ENCODE measurements at regions not wholly inside any gene's neighbourhood (a gene's known extent, or its start where the extent isn't known, plus 50 kb on each side); places are given as distances from the start of the nearest gene placed in this dataset.
"Not testable (repeated sequence)": the region's sequence is repeated elsewhere in the genome, so short reads cannot be mapped to it uniquely, and the experiment has no call there.

DNA sequence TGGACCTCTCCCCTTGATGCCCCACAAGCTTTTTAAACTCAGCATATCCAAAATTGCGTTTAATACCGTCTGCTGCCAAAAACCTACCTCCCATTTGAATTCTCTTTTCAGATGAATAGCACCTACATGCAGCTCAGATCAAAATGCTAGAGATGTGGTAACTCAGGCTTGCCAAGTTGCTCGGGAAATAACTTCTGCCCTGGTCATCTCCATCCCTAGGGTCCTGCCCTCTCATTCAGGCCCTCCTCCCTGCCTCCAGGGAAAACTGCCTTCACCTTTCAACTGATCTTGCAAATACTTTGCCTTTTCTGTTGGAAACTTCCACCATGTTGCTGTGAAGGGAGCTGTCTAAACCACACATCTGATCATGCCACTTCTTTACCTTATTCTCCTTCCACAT lies 114.1 kb downstream of the SPRY1 start:
- Mint-ChIP-seq H3K27me3 (peaks cover 19% of the 10 kb centered on the region), H3K9me3 (peaks cover 4% of the 10 kb centered on the region), H3K4me3 (no peak overlapping the region), H3K4me1 (ENCODE audit: low read depth) (peaks cover 22% of the 10 kb centered on the region), H3K36me3 (ENCODE audit: low read depth) (no peaks in the 10 kb centered on the region), H3K27ac (no peak overlapping the region)

GRCh38 chr4:123516576-123516975 lies 120.0 kb downstream of the SPRY1 start:
- peaks cover 4% of the 10 kb centered on the region for H3K9me3 Mint-ChIP-seq
- no peaks in the 10 kb centered on the region for H3K4me1 Mint-ChIP-seq (ENCODE audit: low read depth)
- peaks cover 3% of the 10 kb centered on the region for H3K27me3 Mint-ChIP-seq

DNA sequence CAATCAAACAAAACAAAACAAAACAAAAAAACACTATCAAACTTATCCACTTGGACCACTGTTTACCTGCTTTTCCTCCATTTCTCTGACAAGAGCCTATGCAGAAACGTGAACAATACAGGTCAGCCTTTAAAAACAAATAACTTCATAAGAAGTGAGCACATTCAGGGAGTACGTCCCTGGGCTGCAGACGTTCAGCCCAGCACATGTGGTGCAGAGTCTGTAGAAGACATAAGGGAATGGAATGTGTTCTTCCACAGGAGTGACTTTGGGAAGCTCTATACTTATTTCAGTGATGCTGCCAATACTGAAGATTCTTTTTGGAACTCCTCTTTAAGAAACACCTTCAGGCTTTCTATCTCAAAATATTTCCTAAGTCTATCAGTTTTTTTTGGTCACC lies 120.6 kb downstream of the SPRY1 start:
- Mint-ChIP-seq H3K4me3 (no peak overlapping the region), H3K36me3 (ENCODE audit: low read depth) (no peaks in the 10 kb centered on the region), H3K9me3 (peaks cover 4% of the 10 kb centered on the region), H3K4me1 (ENCODE audit: low read depth) (no peaks in the 10 kb centered on the region), H3K27ac (no peak overlapping the region), H3K27me3 (peaks cover 6% of the 10 kb centered on the region)

More at GRCh38 chr4:123516576-123516975, 120.0 kb downstream of the SPRY1 start:
- Mint-ChIP-seq H3K36me3 (ENCODE audit: low read depth) (no peaks in the 10 kb centered on the region), H3K4me3 (no peak overlapping the region), H3K27ac (no peak overlapping the region)

DNA sequence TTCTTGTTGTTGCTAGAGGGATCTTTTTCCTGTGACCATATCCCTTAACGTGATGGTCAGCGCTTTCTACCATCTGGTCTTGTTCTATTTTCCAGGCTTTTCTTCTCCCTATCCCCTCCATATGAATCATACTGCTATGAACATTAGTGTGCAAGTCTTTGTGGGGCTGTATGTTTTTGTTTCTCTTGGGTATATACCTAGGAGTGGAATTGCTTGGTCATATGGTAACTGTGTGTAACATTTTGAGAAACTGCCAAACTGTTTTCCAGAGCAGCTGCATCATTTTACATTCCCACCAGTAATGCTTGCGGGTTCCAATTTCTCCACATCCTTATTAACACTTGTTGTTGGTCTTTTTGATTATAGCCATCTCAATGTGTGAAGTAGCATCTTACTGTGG lies 121.4 kb downstream of the SPRY1 start:
- Mint-ChIP-seq H3K4me1 (ENCODE audit: low read depth) (no peaks in the 10 kb centered on the region), H3K9me3 (no peaks in the 10 kb centered on the region), H3K27me3 (peaks cover 6% of the 10 kb centered on the region), H3K4me3 (no peak overlapping the region), H3K27ac (no peak overlapping the region), H3K36me3 (ENCODE audit: low read depth) (no peaks in the 10 kb centered on the region)

GRCh38 chr4:123520325-123520724 lies 123.7 kb downstream of the SPRY1 start:
- no peak overlapping the region for H3K4me3 Mint-ChIP-seq
- peaks cover 6% of the 10 kb centered on the region for H3K27me3 Mint-ChIP-seq
- no peak overlapping the region for H3K27ac Mint-ChIP-seq
- H3K4me1 Mint-ChIP-seq (ENCODE audit: low read depth), result no peaks in the 10 kb centered on the region
- no peaks in the 10 kb centered on the region for H3K9me3 Mint-ChIP-seq
- no peaks in the 10 kb centered on the region for H3K36me3 Mint-ChIP-seq (ENCODE audit: low read depth)

DNA sequence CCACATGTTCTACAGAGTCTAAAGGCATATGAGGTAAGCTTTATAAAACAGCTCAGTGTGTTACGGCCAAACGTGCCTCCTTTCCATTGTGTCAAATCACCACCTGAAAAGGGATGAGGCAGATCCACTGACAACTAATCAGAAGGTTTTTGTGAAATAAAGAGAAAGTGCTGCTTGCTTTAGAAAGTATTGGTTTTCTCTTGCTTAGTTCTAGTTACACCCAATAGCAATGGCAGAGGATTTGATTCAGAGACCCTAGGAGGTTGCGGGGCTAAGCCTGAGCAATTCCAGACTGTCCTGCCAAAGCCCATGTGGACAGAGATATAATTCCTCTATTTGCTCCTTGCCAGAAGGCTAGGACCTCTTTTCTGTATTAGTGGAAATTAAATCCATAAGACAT lies 125.5 kb downstream of the SPRY1 start:
- Mint-ChIP-seq H3K4me3 (no peak overlapping the region), H3K27me3 (peaks cover 6% of the 10 kb centered on the region), H3K4me1 (ENCODE audit: low read depth) (peaks cover 11% of the 10 kb centered on the region), H3K36me3 (ENCODE audit: low read depth) (no peaks in the 10 kb centered on the region), H3K27ac (no peak overlapping the region), H3K9me3 (peaks cover 3% of the 10 kb centered on the region)

DNA sequence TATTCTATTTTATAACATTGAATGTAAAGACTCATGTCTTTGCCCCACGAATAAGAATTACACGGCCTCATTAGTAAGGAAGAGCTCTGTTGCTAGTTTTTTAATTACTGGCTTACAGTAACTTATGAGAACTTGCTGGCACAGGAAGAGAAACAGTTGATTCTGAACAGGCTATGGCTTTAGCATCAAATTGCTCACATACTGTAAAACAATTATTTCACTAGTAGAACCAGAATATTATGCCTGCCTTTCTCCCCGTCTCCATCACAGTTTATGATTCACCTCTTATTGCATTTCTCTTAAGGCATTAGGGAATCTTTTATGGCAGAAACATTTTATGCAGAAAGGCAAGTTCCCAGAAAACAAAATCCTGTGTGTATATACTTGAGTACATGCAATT lies 126.1 kb downstream of the SPRY1 start:
- H3K4me1 Mint-ChIP-seq (ENCODE audit: low read depth), result peaks cover 13% of the 10 kb centered on the region
- no peaks in the 10 kb centered on the region for H3K36me3 Mint-ChIP-seq (ENCODE audit: low read depth)
- H3K9me3 Mint-ChIP-seq, result peaks cover 3% of the 10 kb centered on the region
- no peak overlapping the region for H3K27ac Mint-ChIP-seq
- no peak overlapping the region for H3K4me3 Mint-ChIP-seq
- peaks cover 6% of the 10 kb centered on the region for H3K27me3 Mint-ChIP-seq

DNA sequence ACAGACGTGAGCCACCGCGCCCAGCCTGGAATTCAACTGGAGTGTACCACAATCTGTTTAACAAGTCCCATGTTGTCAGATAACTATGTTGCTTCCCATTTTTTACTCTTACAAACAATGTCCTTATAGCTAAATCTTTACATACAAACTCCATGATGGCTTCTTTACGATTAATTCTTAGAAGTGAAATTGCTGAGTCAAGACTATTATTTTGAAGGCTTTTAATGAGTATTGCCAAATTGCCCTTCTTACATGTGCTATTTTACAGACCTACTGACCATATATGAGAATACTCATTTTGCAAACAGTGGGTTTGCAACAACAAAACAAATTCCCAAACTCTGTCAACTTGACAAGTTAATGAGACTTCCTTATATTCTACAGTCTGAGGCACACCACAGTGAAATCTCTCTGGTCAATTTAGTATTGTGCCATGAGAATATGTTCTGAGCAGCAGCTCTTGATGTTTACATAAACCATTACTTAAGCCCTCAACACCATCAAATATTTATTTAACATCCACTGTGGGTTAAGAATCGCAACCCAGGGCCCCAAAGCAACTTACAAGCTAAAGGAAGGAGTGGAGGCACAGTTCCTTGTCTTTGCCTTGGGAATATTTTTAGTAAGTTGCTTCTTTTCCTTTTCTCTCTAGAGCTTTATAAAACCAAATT lies 128.5 kb downstream of the SPRY1 start:
- H3K4me1 Mint-ChIP-seq (ENCODE audit: low read depth), result peaks cover 18% of the 10 kb centered on the region
- no peaks in the 10 kb centered on the region for H3K36me3 Mint-ChIP-seq (ENCODE audit: low read depth)
- H3K27ac Mint-ChIP-seq, result no peak overlapping the region
- peaks cover 6% of the 10 kb centered on the region for H3K27me3 Mint-ChIP-seq
- no peak overlapping the region for H3K4me3 Mint-ChIP-seq
- H3K9me3 Mint-ChIP-seq, result peaks cover 3% of the 10 kb centered on the region

DNA sequence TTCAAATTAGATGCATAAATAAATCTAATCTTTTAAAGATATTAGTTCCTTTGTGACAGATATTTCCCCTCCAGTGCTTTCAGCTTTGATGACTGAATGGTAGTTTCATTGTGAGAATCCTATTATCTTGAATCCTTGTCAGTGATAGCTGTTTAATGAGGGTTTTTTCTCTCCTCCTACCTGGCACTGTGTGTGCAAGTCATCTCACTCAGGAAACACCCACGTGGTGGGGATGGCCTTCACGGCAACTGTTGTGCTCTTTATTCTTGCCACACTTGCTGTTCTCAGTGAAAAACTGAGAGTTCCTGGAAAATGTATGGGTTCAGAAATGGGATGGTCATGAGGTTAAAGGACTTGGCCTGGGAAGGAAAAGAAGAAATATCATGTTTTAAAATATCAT lies 129.9 kb downstream of the SPRY1 start:
- Mint-ChIP-seq H3K27ac (peak overlapping the region; percentile 56), H3K4me3 (no peak overlapping the region), H3K36me3 (ENCODE audit: low read depth) (no peaks in the 10 kb centered on the region), H3K27me3 (peaks cover 3% of the 10 kb centered on the region), H3K9me3 (peaks cover 3% of the 10 kb centered on the region), H3K4me1 (ENCODE audit: low read depth) (peaks cover 28% of the 10 kb centered on the region)

DNA sequence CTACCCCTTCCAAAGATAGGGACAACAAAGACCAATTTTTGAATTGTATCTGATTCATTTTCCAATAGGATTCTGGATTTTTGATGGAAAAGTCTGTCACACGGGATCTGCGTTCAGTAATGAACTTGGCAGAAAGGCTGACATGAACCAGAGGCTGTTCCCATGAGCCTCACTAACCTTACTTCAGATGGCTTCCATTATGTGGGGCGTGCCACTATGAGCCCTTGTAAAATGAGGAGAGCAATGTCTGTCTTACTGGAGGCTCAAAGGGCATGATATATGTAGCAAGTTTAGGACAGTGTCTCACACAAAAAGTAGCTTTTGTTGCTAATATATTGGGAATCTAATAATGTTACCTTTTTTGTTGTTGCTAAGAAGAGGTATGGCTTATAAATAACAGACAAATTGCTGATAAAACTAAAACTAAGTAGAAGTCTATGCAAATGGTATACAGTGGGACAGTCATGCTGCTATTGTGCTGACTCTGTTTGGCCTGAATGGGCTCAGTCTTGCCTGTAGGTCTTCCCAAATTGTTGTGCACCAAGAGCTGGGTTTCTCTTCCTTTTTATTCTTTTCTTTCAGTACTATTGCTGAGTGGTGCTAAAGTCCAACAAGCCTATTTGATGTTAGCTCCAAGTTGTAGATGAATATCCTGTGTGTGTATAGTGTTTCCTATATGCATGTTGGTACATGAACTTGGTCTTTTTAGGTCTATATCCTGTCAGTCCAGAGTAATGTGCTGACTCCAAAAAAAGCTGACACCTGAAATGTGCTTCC lies 132.1 kb downstream of the SPRY1 start:
- H3K27ac Mint-ChIP-seq, result no peak overlapping the region
- H3K36me3 Mint-ChIP-seq (ENCODE audit: low read depth), result no peaks in the 10 kb centered on the region
- peaks cover 3% of the 10 kb centered on the region for H3K9me3 Mint-ChIP-seq
- peaks cover 28% of the 10 kb centered on the region for H3K4me1 Mint-ChIP-seq (ENCODE audit: low read depth)
- H3K27me3 Mint-ChIP-seq, result no peaks in the 10 kb centered on the region
- no peak overlapping the region for H3K4me3 Mint-ChIP-seq

- Mint-ChIP-seq H3K4me1 (ENCODE audit: low read depth) (peaks cover 28% of the 10 kb centered on the region), H3K4me3 (no peak overlapping the region), H3K9me3 (peaks cover 3% of the 10 kb centered on the region), H3K27me3 (no peaks in the 10 kb centered on the region), H3K36me3 (ENCODE audit: low read depth) (no peaks in the 10 kb centered on the region), H3K27ac (no peak overlapping the region)
These were observed 132.6 kb downstream of the SPRY1 start for GRCh38 chr4:123529278-123529568.

GRCh38 chr4:123530357-123530756 lies 133.8 kb downstream of the SPRY1 start:
- Mint-ChIP-seq H3K4me1 (ENCODE audit: low read depth) (peaks cover 39% of the 10 kb centered on the region), H3K36me3 (ENCODE audit: low read depth) (no peaks in the 10 kb centered on the region), H3K9me3 (peaks cover 3% of the 10 kb centered on the region), H3K27ac (peak overlapping the region; percentile 61), H3K27me3 (no peaks in the 10 kb centered on the region), H3K4me3 (no peak overlapping the region)

- Mint-ChIP-seq H3K36me3 (ENCODE audit: low read depth) (no peaks in the 10 kb centered on the region), H3K4me1 (ENCODE audit: low read depth) (peaks cover 29% of the 10 kb centered on the region), H3K4me3 (no peak overlapping the region), H3K27me3 (no peaks in the 10 kb centered on the region), H3K27ac (no peak overlapping the region), H3K9me3 (peaks cover 4% of the 10 kb centered on the region)
These were observed 138.6 kb downstream of the SPRY1 start for GRCh38 chr4:123535037-123535748.

DNA sequence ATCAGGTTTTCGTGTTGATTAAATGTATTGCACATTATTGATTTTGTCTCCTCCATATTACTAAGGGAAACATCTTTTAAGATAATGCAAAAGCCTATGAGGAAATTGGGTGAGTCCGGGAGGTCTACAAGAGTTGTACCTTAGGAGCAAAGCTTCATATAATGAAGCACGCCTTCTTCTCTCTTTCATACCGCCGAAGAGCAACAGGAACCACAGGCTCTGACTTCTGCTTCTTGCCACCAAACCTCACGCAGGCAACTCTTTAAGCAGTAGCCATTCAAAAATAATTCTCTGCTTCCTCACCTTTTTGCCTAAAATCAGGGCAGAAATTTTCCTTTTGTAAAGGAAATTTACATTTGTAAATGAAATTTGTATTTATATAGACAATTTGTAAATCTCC lies 139.6 kb downstream of the SPRY1 start:
- H3K27ac Mint-ChIP-seq, result no peak overlapping the region
- peaks cover 20% of the 10 kb centered on the region for H3K4me1 Mint-ChIP-seq (ENCODE audit: low read depth)
- no peaks in the 10 kb centered on the region for H3K36me3 Mint-ChIP-seq (ENCODE audit: low read depth)
- no peaks in the 10 kb centered on the region for H3K27me3 Mint-ChIP-seq
- H3K4me3 Mint-ChIP-seq, result no peak overlapping the region
- peaks cover 4% of the 10 kb centered on the region for H3K9me3 Mint-ChIP-seq

DNA sequence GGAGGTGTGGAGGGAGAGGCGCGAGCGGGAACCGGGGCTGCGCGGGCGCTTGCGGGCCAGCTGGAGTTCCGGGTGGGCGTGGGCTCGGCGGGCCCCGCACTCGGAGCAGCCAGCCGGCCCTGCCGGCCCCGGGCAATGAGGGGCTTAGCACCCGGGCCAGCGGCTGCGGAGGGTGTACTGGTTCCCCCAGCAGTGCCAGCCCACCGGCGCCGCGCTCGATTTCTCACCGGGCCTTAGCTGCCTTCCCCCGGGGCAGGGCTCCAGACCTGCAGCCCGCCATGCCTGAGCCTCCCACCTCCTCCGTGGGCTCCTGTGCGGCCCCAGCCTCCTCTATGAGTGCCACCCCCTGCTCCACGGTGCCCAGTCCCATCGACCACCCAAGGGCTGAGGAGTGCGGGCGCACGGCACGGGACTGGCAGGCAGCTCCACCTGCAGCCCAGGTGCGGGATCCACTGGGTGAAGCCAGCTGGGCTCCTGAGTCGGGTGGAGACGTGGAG lies 141.4 kb downstream of the SPRY1 start:
- not testable (repeated sequence) for H3K27ac Mint-ChIP-seq; H3K9me3 Mint-ChIP-seq; H3K36me3 Mint-ChIP-seq (ENCODE audit: low read depth); H3K27me3 Mint-ChIP-seq; H3K4me3 Mint-ChIP-seq
- H3K4me1 Mint-ChIP-seq (ENCODE audit: low read depth), result peaks cover 20% of the 10 kb centered on the region

All from stimulated activated naive CD8-positive, alpha-beta T cell treated with anti-CD3 and anti-CD28 coated beads, Interleukin-15, Interleukin-2, amounts not matched to agents 100 ng/mL and 50 ng/mL, for 24 hours (primary cell).